ENCODE measurements at regions not wholly inside any gene's neighbourhood (a gene's known extent, or its start where the extent isn't known, plus 50 kb on each side); places are given as distances from the start of the nearest gene placed in this dataset.

- Histone ChIP-seq H3K36me3 (ENCODE audit: control insufficient read depth in 1 of 2, insufficient read depth in 2 of 2, low read length in 2 of 2) (no peaks in the 10 kb centered on the region), H3K79me2 (ENCODE audit: insufficient read depth, low read length) (no peaks in the 10 kb centered on the region), H3K4me2 (ENCODE audit: low read length) (no peak overlapping the region), H4K20me1 (ENCODE audit: insufficient read depth) (no peaks in the 10 kb centered on the region), H3K4me1 (ENCODE audit: control insufficient read depth in 1 of 2, insufficient read depth in 2 of 2, low read length in 2 of 2) (no peaks in the 10 kb centered on the region), H3K27ac (ENCODE audit: low read depth, low read length) (no peak overlapping the region), H3K4me3 (replicated peaks in 1 of 2; ENCODE audit: low read depth in 1 of 2, low read length in 2 of 2) (no peak overlapping the region), H3K9ac (ENCODE audit: low read length) (no peak overlapping the region), H3K9me3 (ENCODE audit: control insufficient read depth in 1 of 2, insufficient read depth in 1 of 2, low read depth in 1 of 2, low read length in 2 of 2) (no peaks in the 10 kb centered on the region; a peak in 1 of 4 replicates), H3K9me2 (ENCODE audit: insufficient read depth) (no peaks in the 10 kb centered on the region), H2AFZ (ENCODE audit: low read depth, low read length, poor library complexity, severe bottlenecking) (no peak overlapping the region), H3K27me3 (ENCODE audit: insufficient read depth, low read length) (no peaks in the 10 kb centered on the region)
- POLR2A ChIA-PET, result no interaction called here
- no peak for ATAC-seq
- TF ChIP-seq ZNF274 (IDR thresholded peaks at IDR 0.05; ENCODE audit: low read depth, low read length), result no peak
- no peak for TF ChIP-seq TCF7L2 (IDR thresholded peaks at IDR 0.05; ENCODE audit: borderline replicate concordance, extremely low read depth, insufficient read depth, insufficient read length)
- no peak for TF ChIP-seq EZH2phosphoT487 (IDR thresholded peaks at IDR 0.05; ENCODE audit: borderline replicate concordance)
- no peak for TF ChIP-seq REST (IDR thresholded peaks at IDR 0.05; ENCODE audit: low read depth)
- no peak for TF ChIP-seq CEBPB (IDR thresholded peaks at IDR 0.05; ENCODE audit: low read depth)
- no peak for TF ChIP-seq POLR2A (IDR thresholded peaks at IDR 0.05; ENCODE audit: borderline replicate concordance, extremely low read depth, insufficient read depth, insufficient read length)
- TF ChIP-seq ELF1 (IDR thresholded peaks at IDR 0.05; ENCODE audit: borderline replicate concordance, low read depth), result no peak
- no peak for TF ChIP-seq JUND (IDR thresholded peaks at IDR 0.05)
- TF ChIP-seq RAD21 (IDR thresholded peaks at IDR 0.05; ENCODE audit: low read depth), result no peak
- no peak for TF ChIP-seq CTCF (IDR thresholded peaks at IDR 0.05 in 2 of 3, conservative IDR thresholded peaks at IDR 0.05 in 1 of 3; ENCODE audit: borderline replicate concordance in 1 of 3, insufficient read depth in 1 of 3, low read depth in 2 of 3, low read length in 2 of 3)
- no peak for TF ChIP-seq SP1 (IDR thresholded peaks at IDR 0.05; ENCODE audit: low read depth)
- no peak for TF ChIP-seq POLR2AphosphoS5 (IDR thresholded peaks at IDR 0.05; ENCODE audit: low read depth, low read length)
- no peak for TF ChIP-seq ZBTB33 (IDR thresholded peaks at IDR 0.05; ENCODE audit: extremely low read depth, insufficient replicate concordance, low read length)
- intact Hi-C loops (cut with micrococcal nuclease), result no loop called here
- BruUV-seq (replicated peaks), result no TSS peak
- no peak for DNase-seq (ENCODE audit: low read depth, low spot score)
- CTCF ChIA-PET, result no interaction called here
- RAD21 ChIA-PET (ENCODE audit: low non-redundant PET in 1 of 2, low total read pairs in 2 of 2, uncharacterized antibody in 2 of 2, unreplicated experiment in 2 of 2), result no interaction called here
Measured at GRCh38 chrX:143094417-143095023, 68.8 kb downstream of the SPANXN4 start.

All from HCT116 (cell line).